ENCODE measurements at regions not wholly inside any gene's neighbourhood (a gene's known extent, or its start where the extent isn't known, plus 50 kb on each side); places are given as distances from the start of the nearest gene placed in this dataset.
A peak's percentile ranks its signal among the peaks of the same experiment; 100 is the strongest.
"Not testable (repeated sequence)": the region's sequence is repeated elsewhere in the genome, so short reads cannot be mapped to it uniquely, and the experiment has no call there.

DNA sequence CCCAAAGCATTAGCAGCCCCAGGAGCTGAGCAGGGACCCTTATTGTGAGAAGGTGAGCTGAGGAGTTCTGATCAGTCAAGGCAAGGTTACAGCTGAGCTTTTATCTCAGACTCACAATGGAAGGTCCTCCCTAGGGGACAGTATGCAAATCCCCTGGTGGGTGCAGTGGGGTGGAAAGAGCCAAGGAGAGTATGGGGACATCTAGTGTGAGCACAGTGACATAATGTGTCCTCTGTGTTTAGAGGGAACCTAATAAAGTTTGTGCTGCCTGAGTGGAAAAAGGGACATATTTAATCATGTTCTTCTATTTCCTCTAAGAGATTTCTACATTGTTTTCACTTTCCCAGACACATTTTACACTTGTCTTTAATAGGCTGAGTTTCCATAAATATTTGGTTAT, 438.0 kb downstream of the RPIA start:
- not testable (repeated sequence) for DNase-seq (ENCODE audit: low spot score); FAIRE-seq

DNA sequence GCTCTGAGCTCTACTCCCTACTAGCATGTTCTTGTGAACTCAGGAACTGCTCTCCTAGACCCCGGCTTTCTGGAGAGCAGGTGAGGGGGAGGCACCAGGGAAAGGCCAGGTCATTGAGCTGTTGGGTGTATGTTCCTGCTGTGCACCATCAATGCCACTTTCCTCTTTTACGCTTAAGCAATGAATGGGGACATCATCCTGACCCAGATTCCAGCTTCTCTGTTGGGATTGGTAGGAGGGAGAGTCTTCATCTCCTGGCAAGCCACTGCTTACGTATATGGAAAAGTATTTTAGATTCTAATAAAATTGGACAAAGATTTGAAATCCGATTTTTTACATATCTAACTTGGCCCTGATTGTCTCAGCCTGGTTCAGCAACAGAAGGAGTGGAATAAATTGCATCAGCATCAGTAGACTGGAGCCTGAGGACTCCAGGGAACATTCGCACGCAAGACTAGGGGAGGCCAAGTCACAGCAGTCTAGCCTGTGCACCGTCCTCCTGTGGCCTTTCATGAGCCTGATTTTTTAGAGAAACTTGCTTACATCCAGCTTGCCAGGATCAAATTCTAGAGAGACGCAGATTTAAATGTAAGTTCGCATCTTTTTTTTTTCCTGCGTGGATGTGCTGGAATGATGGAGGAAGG, 439.3 kb downstream of the RPIA start:
- FAIRE-seq = not testable (repeated sequence)

DNA sequence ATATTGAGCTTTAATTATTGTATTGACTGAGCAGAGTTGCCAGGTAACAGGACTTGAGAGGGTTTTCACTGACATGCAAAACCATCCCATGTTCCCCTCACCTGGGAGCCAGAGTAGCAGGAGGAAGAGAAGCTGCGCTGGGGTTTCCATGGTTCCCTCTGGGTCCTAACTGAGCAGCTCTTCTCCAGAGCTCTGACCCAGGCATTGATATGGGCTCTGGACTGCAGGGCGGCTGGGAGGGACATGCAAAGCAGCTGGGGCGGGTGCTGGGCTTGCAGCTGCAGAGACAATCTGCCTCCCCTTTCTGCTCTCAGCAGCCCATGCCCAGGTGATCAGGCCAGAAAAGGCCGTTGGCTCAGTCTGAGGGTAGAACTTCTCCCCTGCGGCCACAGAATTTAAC, 451.5 kb downstream of the RPIA start:
- DNase-seq (ENCODE audit: low spot score); FAIRE-seq: not testable (repeated sequence)

More for the DNA sequence above, 439.3 kb downstream of the RPIA start:
- DNase-seq (ENCODE audit: low spot score) = not testable (repeated sequence)

DNA sequence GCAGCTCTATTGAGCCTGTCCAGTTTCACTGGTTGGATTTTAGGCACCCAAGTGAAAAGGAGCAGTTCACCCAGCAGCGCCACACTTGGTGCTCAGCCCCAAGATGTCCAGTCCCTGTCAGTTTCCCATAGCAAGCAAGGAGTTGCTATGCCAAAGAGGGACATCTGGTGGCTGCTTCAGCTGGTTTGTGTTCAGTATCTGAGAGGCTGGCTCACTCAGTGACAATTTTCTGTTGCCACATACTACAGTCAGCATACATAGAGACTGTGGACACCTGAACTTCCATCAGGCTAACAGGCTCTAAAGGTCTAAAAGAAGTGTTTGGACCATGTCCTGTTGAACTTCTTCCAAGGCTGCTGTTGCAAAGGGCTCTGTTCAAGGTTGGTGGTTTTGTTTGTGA, 453.9 kb downstream of the RPIA start:
- DNase-seq (ENCODE audit: low spot score); FAIRE-seq: not testable (repeated sequence)

GRCh38 chr2:89148256-89148655, 456.8 kb downstream of the RPIA start:
- FAIRE-seq; DNase-seq (ENCODE audit: low spot score): not testable (repeated sequence)

DNA sequence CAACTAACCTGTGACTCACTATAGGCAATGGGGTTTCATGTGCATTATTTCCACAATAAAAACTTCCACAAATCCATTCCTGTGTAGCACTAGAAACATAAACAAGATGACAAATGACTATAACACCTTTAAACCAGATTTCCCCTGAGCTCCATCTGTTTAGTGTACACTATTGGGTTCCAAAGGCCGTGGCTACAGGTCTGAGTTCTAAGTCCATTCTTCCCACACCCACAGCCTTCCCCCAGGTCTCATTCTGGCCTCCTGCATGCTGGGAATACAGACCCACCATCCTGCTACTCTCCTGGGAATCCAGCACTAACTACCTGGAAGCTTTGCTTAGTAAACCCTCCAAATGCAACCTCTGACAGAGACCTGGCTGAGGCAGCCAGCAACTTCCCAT, 460.2 kb downstream of the RPIA start:
- not testable (repeated sequence) for DNase-seq (ENCODE audit: low spot score); FAIRE-seq

- FAIRE-seq; DNase-seq (ENCODE audit: low spot score): not testable (repeated sequence)
These were observed 461.0 kb downstream of the RPIA start for GRCh38 chr2:89152501-89152900.

DNA sequence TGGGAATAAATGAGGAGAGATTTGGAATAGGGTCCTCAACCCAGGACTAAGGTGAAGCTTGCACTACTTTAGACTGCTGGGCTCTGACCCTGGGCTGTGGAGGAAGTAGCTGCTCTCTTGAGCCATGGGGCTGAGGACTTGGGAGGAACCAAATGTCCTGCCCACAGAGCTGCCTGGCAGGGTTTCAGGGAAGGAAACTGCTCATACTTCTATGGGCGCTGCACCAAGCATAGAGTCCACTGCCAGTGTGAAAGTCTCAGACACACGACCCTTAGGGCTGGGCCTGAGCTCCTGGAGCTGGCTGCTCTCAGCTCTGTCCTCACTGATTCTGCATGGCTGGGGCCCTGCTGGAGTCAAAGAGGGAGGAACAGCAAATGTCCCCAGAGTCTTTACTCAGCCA, 461.7 kb downstream of the RPIA start:
- not testable (repeated sequence) for FAIRE-seq; DNase-seq (ENCODE audit: low spot score)

DNA sequence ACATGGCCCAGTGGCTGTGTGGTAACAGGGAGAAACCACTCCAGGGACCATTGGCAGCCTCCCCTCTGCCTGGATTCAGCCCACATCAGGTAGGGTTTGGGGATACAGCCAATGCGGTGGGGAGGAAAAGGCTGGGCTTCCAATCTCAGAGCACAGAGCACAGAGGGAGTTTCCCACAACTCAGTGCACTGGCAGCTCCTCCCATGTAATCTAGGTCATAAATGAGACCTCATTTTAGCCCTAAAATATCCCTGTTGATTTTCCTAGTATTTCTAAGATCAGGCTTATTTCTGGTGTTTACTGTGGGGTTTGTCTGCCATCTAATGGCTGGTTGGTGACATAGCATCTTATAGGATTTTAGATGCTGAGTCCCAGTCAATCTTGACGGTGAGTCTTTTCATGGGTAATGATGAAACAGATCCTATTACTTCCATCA, 462.8 kb downstream of the RPIA start:
- not testable (repeated sequence) for DNase-seq (ENCODE audit: low spot score)
- peak; percentile 49 for FAIRE-seq

GRCh38 chr2:89160306-89160705, 468.8 kb downstream of the RPIA start:
- FAIRE-seq; DNase-seq (ENCODE audit: low spot score): not testable (repeated sequence)

DNA sequence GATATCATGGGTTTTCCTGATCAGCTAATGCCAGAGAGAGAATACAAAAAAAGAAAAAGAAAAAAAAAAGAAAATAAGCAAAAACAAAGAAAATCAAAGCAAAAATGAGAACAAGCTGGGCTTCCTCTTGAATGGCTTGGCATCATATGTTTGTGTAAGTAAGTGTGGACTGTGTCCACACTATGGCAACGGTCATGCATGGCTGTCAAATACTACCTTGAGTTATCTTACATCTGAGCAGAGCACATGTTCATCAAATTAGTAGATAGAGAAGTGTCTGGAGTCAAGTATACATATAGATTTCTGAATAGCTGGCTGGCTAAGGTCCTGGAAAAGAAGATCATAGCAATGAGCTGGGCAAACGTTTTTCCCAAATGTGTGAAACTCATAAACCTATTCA, 470.2 kb downstream of the RPIA start:
- FAIRE-seq; DNase-seq (ENCODE audit: low spot score): not testable (repeated sequence)

- not testable (repeated sequence) for FAIRE-seq; DNase-seq (ENCODE audit: low spot score)
These were observed 479.2 kb downstream of the RPIA start for GRCh38 chr2:89170506-89171173.

- not testable (repeated sequence) for FAIRE-seq; DNase-seq (ENCODE audit: low spot score)
These were observed 479.7 kb downstream of the RPIA start for GRCh38 chr2:89171174-89171519.

GRCh38 chr2:89177004-89177403, 485.5 kb downstream of the RPIA start:
- not testable (repeated sequence) for DNase-seq (ENCODE audit: low spot score); FAIRE-seq

DNA sequence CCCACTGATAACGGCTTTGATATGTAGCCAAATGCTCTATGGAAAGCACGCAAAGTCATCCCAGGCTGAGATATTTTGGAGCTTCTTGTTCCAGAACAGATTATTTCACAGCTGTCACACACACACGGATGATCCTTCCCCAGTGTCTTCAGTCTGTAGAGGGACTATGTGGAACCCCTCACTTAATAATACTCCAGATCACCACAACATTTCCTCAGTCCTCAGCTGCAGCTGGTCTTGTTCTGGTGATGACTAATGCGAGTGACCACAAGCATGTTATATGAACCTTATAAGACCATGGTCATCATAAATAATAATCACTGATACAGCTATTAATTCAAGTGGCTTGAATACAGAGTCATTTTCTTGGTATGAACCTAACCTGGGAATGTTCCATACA, 490.7 kb downstream of the RPIA start:
- not testable (repeated sequence) for FAIRE-seq; DNase-seq (ENCODE audit: low spot score)

DNA sequence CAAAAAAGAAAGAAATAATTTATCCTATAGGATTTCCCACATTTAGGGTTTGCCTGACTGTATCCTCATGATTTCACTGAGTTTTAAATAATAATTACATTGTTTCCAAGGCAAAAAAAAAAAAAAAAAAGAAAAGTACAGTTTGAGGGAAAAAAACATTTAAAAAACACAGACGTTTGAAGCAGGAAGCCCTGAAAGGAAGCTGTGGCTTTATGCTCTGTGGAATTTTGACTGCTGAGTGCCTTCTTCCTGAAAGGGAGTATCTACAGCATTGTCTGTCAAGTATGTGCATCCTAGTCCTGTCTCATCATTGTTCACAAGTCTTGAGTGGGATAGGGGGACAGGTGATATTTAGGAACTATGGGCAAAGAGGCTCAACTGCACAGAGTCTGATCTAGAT, 493.3 kb downstream of the RPIA start:
- not testable (repeated sequence) for FAIRE-seq; DNase-seq (ENCODE audit: low spot score)

GRCh38 chr2:89195636-89196251, 504.3 kb downstream of the RPIA start:
- not testable (repeated sequence) for DNase-seq (ENCODE audit: low spot score); FAIRE-seq

- DNase-seq (ENCODE audit: low spot score); FAIRE-seq: not testable (repeated sequence)
These were observed 505.2 kb downstream of the RPIA start for GRCh38 chr2:89196719-89197118.

GRCh38 chr2:89198026-89198425, 506.6 kb downstream of the RPIA start:
- FAIRE-seq = not testable (repeated sequence)

GRCh38 chr2:89199453-89200246, 508.2 kb downstream of the RPIA start:
- not testable (repeated sequence) for DNase-seq (ENCODE audit: low spot score); FAIRE-seq

More at GRCh38 chr2:89198026-89198425, 506.6 kb downstream of the RPIA start:
- DNase-seq (ENCODE audit: low spot score) = not testable (repeated sequence)

DNA sequence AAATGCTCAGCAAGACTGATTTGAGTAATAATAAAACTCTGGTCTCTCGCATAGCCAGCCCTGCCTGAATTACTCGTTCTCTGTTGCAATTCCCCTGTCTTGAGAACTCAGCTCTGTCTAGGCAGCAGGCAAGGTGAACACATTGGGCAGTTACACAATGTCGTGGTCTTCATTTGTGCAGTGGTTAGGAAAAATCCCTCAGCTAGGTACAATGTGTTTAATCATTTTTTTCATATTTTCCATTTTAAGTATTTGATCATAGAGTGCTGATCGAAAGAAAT, 508.7 kb downstream of the RPIA start:
- FAIRE-seq; DNase-seq (ENCODE audit: low spot score): not testable (repeated sequence)

Data from RCC 7860 (cell line).